ENCODE measurements at regions not wholly inside any gene's neighbourhood (a gene's known extent, or its start where the extent isn't known, plus 50 kb on each side); places are given as distances from the start of the nearest gene placed in this dataset.

GRCh38 chr6:23696992-23697391 lies 429.0 kb upstream of the NRSN1 start:
- TF ChIP-seq CTCF (IDR thresholded peaks at IDR 0.05; ENCODE audit: borderline replicate concordance, insufficient read depth, low read depth, low read length): no peak
- no peak overlapping the region for H3K4me3 ChIP-seq (ENCODE audit: low read depth, low read length)

GRCh38 chr6:23704479-23705052 lies 421.4 kb upstream of the NRSN1 start:
- no peak for TF ChIP-seq CTCF (IDR thresholded peaks at IDR 0.05; ENCODE audit: borderline replicate concordance, insufficient read depth, low read depth, low read length)
- H3K4me3 ChIP-seq (ENCODE audit: low read depth, low read length): no peak overlapping the region

GRCh38 chr6:23705697-23706096 lies 420.3 kb upstream of the NRSN1 start:
- no peak for TF ChIP-seq CTCF (IDR thresholded peaks at IDR 0.05; ENCODE audit: borderline replicate concordance, insufficient read depth, low read depth, low read length)
- no peak overlapping the region for H3K4me3 ChIP-seq (ENCODE audit: low read depth, low read length)

- TF ChIP-seq CTCF (IDR thresholded peaks at IDR 0.05; ENCODE audit: borderline replicate concordance, insufficient read depth, low read depth, low read length): no peak
- no peak overlapping the region for H3K4me3 ChIP-seq (ENCODE audit: low read depth, low read length)
Observed at GRCh38 chr6:23712756-23713155, 413.3 kb upstream of the NRSN1 start.

GRCh38 chr6:23713211-23713610 lies 412.8 kb upstream of the NRSN1 start:
- H3K4me3 ChIP-seq (ENCODE audit: low read depth, low read length): no peak overlapping the region
- no peak for TF ChIP-seq CTCF (IDR thresholded peaks at IDR 0.05; ENCODE audit: borderline replicate concordance, insufficient read depth, low read depth, low read length)

- H3K4me3 ChIP-seq (ENCODE audit: low read depth, low read length): no peak overlapping the region
- TF ChIP-seq CTCF (IDR thresholded peaks at IDR 0.05; ENCODE audit: borderline replicate concordance, insufficient read depth, low read depth, low read length): no peak
Observed at GRCh38 chr6:23728707-23729106, 397.3 kb upstream of the NRSN1 start.

- H3K4me3 ChIP-seq (ENCODE audit: low read depth, low read length): no peak overlapping the region
- no peak for TF ChIP-seq CTCF (IDR thresholded peaks at IDR 0.05; ENCODE audit: borderline replicate concordance, insufficient read depth, low read depth, low read length)
Observed at GRCh38 chr6:23731609-23732008, 394.4 kb upstream of the NRSN1 start.

Measured in GM12875 (cell line).